HG03097 (cell line): ENCODE measurements at regions not wholly inside any gene's neighbourhood (a gene's known extent, or its start where the extent isn't known, plus 50 kb on each side); places are given as distances from the start of the nearest gene placed in this dataset.
"Not testable (repeated sequence)": the region's sequence is repeated elsewhere in the genome, so short reads cannot be mapped to it uniquely, and the experiment has no call there.

Experiments used
- ATAC-seq: cut with Tn5 transposase; IDR thresholded peaks from one replicate; pipeline ENCODE4 v1.9.1; 2021; ENCODE audit not compliant: unreplicated experiment, low FRiP score

- ATAC-seq: no peak
Measured at GRCh38 chr5:129163810-129164378, 69.3 kb downstream of the ISOC1 start.

GRCh38 chr5:129170050-129170449 lies 75.5 kb downstream of the ISOC1 start:
- no peak for ATAC-seq

GRCh38 chr5:129171194-129171944 lies 76.8 kb downstream of the ISOC1 start:
- no peak for ATAC-seq

- no peak for ATAC-seq
Measured at GRCh38 chr5:129172580-129172979, 78.0 kb downstream of the ISOC1 start.

- no peak for ATAC-seq
Measured at GRCh38 chr5:129173771-129174170, 79.2 kb downstream of the ISOC1 start.

- no peak for ATAC-seq
Measured at GRCh38 chr5:129174480-129174879, 79.9 kb downstream of the ISOC1 start.

- no peak for ATAC-seq
Measured at GRCh38 chr5:129177451-129177850, 82.9 kb downstream of the ISOC1 start.

- ATAC-seq: peak; percentile 86
Measured at GRCh38 chr5:129199308-129199707, 104.8 kb downstream of the ISOC1 start.

- ATAC-seq: no peak
Measured at GRCh38 chr5:129204525-129204924, 110.0 kb downstream of the ISOC1 start.

GRCh38 chr5:129216001-129216400 lies 121.5 kb downstream of the ISOC1 start:
- ATAC-seq: no peak

GRCh38 chr5:129217179-129217578 lies 122.6 kb downstream of the ISOC1 start:
- ATAC-seq: no peak

GRCh38 chr5:129223178-129223577 lies 128.6 kb downstream of the ISOC1 start:
- ATAC-seq: no peak

GRCh38 chr5:129228577-129228976 lies 134.0 kb downstream of the ISOC1 start:
- no peak for ATAC-seq

- ATAC-seq: no peak
Measured at GRCh38 chr5:129241755-129242154, 147.2 kb downstream of the ISOC1 start.

- no peak for ATAC-seq
Measured at GRCh38 chr5:129243039-129243438, 148.5 kb downstream of the ISOC1 start.

GRCh38 chr5:129244478-129244877 lies 149.9 kb downstream of the ISOC1 start:
- no peak for ATAC-seq

GRCh38 chr5:129245489-129245888 lies 150.9 kb downstream of the ISOC1 start:
- no peak for ATAC-seq

GRCh38 chr5:129246088-129246487 lies 151.5 kb downstream of the ISOC1 start:
- no peak for ATAC-seq

- ATAC-seq: no peak
Measured at GRCh38 chr5:129249886-129250285, 155.3 kb downstream of the ISOC1 start.

- no peak for ATAC-seq
Measured at GRCh38 chr5:129271308-129271707, 176.8 kb downstream of the ISOC1 start.

- no peak for ATAC-seq
Measured at GRCh38 chr5:129284010-129284409, 176.1 kb upstream of the ADAMTS19 start.

- ATAC-seq: not testable (repeated sequence)
Measured at GRCh38 chr5:129294216-129294615, 165.9 kb upstream of the ADAMTS19 start.
